ENCODE measurements at regions not wholly inside any gene's neighbourhood (a gene's known extent, or its start where the extent isn't known, plus 50 kb on each side); places are given as distances from the start of the nearest gene placed in this dataset.

DNA sequence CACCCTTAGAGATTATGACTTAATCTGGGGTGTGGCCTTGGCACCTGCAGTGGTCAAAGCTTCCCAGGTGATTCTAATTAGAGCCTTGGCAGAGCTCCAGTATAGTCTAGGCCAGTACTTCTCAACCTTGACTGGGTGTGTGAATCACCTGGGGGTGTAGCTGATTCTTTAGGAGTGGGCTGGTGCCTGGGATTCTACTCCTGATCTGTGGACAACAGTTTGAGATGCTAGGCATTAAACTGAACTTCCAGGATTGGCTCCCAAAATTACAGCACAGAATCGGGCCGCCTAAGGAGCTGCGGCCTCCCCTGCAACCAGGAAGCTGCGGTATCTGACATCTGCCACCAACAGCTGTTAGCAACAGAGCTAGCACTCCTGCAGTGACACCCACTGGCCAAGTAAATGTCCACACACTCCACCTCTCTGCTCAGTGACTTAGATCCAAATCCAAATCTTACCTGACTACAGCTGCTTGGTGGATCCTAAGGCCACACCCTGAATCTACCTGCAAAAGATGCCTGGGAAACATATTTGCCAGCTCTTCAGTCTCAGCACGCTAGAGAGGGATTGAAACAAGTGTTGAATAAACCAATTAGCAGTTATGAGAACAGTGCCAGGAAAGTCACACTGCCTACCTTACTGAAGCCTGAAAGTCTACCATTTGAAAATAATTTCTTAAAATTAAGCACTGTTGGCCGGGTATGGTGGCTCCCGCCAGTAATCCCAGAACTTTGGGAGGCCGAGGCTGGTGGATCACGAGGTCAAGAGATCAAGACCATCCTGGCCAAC, 126.7 kb downstream of the UNC5CL start:
- in situ Hi-C loops (cut with HindIII; ENCODE audit: low sequenced_read_pairs) = no loop called here

DNA sequence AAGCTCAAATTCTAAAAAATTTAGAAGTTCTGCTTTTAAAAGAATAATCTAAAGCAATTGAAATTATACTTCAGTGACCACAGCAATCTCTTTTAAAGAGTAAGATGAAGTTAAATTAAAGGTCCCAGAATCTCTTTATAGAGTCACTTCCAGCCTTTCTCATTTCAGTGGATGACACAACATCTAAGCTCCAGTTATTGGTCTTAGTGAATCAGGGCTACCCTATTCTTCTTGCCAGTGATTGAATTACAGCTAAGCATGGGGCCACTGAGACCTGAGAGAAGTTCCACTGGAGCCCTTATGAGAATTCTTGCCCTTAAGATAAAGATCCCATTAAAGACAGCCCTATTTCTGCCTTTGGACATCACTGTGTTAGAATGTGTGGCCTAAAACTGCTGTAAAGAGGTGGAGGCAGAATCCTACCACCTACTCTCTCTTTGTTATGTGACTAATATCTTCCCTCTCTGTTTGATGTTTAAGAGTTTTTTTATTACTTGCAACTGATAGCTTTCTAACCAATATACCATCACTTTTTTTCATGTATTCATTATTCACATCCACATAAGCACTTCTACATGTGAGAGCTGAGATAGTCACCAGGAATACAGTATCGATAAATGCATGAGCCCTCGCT, 128.6 kb downstream of the UNC5CL start:
- in situ Hi-C loops (cut with HindIII; ENCODE audit: low sequenced_read_pairs) = no loop called here

DNA sequence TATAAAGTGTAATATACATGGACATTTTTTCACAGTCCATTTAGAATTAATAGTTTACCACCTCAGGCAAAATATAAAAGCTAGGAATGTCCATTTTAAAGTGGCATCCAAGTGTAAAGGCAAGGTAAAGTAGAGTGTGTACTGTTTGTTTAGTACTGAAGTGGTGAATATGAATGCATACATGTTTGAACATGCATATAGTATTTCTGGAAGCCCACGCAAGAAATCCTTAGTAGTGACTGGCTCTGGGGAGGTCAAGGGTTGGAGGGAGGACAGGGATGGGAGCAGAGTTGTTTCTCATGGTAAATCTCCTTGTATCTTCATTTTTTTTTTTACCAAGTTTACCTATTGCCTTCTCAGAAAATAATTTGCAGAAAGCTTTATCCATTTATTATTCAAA, 129.2 kb downstream of the UNC5CL start:
- in situ Hi-C loops (cut with HindIII; ENCODE audit: low sequenced_read_pairs) = no loop called here

- in situ Hi-C loops (cut with HindIII; ENCODE audit: low sequenced_read_pairs) = no loop called here
Observed at GRCh38 chr6:40907198-40907701, 131.8 kb downstream of the UNC5CL start.

DNA sequence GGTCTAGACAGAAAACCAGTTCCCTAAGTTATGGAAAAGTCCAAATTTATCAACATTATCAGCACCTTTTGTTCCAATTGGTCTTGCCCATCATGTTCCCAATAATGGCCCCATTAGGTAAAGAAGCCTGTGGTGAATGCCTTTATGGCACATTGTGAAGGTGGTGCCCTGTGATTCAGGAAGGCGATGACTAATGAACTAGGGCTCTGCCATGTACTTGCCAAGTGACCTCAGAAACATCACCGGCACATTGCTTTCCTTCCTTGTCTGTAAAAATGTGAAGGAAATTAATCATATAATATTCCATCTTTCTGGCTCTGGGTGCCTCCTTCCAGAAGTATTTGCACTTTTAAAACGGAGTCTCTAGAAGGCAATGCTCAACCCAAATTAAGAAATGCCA, 132.3 kb downstream of the UNC5CL start:
- in situ Hi-C loops (cut with HindIII; ENCODE audit: low sequenced_read_pairs) = no loop called here

DNA sequence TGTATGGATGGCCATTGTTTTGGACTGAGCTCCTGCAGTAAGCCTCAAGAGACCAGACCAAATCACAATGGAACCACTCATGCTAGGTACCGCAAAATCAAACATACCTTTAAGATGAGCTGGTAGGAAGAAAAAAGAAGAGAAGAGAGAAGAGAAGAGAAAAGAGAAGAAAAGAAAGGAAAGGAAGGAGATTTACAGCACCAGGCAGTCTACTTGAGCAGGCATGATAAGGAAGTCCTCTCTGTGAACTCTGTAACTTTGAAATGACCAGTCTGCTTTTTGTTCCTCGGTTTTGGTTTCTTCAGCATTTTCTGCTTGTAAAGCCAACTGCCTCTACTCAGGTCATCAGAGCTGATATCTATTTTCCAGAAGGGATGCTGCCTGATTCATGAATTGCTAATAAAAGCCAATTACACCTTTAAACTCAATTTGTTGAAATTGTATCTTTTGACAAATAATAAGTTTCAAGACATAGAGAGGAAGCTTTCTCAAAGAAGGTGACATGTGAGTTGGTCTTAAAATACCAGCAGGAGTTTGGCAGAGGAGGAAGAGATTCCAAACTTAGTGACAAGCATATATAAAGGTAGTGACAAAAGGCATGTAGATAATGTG, 134.3 kb downstream of the UNC5CL start:
- in situ Hi-C loops (cut with HindIII; ENCODE audit: low sequenced_read_pairs) = no loop called here

- in situ Hi-C loops (cut with HindIII; ENCODE audit: low sequenced_read_pairs) = no loop called here
Observed at GRCh38 chr6:40903456-40903855, 135.6 kb downstream of the UNC5CL start.

DNA sequence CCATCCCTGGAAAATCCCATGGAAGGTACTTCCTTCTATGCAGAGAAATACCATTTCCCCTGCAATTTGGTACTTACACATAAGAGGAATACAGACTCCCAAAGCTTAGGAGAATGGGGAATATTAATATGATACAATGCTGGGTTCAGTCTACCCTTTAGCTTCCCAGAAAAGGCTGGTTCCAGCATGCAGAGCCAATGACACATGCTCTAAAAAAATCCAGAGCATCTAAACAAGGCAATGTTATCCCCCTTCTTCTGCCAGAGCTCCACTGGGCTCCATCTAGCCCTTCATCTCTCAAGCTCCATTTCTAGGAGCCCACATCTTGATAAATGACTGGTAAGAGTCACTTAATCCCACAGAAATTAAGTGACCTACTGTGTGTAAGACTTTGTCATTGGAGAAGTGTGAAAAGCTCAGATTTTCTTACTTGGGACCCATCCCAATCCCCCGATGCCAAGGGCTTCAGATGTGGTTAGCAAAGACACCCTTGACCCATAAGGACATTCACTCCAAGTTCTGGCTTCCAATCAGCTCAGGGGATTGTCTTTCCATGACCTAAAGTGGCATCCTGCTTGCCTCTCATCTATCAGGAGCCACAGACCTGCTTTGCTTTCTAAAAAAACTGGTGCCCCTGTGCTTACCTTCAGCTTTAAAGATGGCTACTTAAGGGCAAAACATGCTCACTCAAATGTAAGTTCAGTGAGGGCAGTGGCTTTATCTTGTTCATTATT, 137.5 kb downstream of the UNC5CL start:
- in situ Hi-C loops (cut with HindIII; ENCODE audit: low sequenced_read_pairs) = no loop called here

GRCh38 chr6:40900791-40901190, 138.2 kb downstream of the UNC5CL start:
- in situ Hi-C loops (cut with HindIII; ENCODE audit: low sequenced_read_pairs) = no loop called here

GRCh38 chr6:40899684-40900155, 139.3 kb downstream of the UNC5CL start:
- in situ Hi-C loops (cut with HindIII; ENCODE audit: low sequenced_read_pairs) = no loop called here

GRCh38 chr6:40898073-40898472, 140.9 kb downstream of the UNC5CL start:
- in situ Hi-C loops (cut with HindIII; ENCODE audit: low sequenced_read_pairs) = no loop called here

DNA sequence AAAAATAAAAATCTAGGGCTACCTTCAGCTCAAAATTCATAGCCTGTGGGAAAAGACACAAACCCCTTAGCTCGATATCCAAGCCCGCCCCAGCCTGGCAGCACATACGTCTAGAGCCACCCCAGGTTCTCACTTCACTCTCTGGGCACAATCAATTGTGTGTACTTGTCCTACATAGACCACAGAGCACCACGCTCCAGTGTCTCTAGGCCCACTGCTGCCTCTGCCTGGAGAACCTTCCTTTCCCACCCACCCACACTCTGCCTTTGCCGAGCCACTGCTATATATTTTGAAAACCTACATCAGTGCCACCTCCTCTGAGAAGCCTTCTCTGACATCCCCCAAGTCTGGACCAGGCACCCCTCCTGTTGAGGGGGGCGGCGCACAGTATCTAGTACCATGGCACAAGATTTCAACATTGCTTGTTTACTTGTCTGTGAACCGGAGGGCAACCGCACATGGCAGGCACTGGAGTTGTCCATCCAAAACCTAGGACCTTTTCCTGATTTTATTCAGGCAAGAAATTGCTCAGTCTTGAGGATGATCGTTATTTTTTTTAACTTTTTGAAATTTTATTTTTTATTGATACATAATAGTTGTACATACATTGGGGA, 141.5 kb downstream of the UNC5CL start:
- in situ Hi-C loops (cut with HindIII; ENCODE audit: low sequenced_read_pairs) = no loop called here

- in situ Hi-C loops (cut with HindIII; ENCODE audit: low sequenced_read_pairs) = no loop called here
Observed at GRCh38 chr6:40896696-40897095, 142.3 kb downstream of the UNC5CL start.

GRCh38 chr6:40894962-40895799, 143.8 kb downstream of the UNC5CL start:
- in situ Hi-C loops (cut with HindIII; ENCODE audit: low sequenced_read_pairs) = no loop called here

DNA sequence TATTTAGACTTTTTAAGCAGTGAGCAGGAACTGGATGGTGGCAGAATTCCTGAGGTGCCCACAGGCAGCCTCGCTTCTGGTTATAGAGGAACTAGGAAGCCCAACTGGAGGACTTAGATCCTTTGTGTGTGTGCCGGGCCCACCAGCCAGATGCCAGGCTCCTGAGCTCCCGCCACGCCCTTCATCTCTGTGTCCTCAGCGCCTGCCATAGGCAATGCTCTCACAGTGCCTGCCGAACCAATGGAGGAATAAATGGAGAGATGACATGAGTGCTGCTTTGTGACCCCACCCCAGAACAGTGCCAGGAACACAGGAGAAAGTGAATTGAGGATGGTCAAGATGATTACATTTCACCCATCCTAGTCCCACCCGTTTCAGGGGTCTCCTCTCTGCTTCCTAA, 146.0 kb downstream of the UNC5CL start:
- in situ Hi-C loops (cut with HindIII; ENCODE audit: low sequenced_read_pairs) = no loop called here

- in situ Hi-C loops (cut with HindIII; ENCODE audit: low sequenced_read_pairs) = no loop called here
Observed at GRCh38 chr6:40892223-40892622, 146.8 kb downstream of the UNC5CL start.

DNA sequence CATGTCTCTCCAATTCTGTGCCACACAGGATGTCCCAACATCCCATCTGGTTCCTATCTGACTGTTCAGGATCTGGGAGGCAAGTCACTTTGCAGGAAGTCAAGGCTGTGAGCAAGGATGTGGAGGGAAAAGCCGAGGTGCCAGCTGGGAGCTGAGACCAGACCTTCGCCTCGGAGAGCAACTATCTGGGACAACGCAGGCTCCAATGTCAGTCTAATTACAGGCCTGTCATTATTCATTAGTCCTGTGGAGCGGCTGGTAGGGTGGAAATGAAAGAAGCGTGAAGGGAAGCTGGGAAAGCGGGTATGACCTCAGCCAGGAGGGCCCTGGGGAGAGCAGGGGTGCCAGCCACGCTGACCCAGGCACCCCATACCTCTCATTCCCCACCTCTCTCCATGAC, 147.3 kb downstream of the UNC5CL start:
- in situ Hi-C loops (cut with HindIII; ENCODE audit: low sequenced_read_pairs) = no loop called here

DNA sequence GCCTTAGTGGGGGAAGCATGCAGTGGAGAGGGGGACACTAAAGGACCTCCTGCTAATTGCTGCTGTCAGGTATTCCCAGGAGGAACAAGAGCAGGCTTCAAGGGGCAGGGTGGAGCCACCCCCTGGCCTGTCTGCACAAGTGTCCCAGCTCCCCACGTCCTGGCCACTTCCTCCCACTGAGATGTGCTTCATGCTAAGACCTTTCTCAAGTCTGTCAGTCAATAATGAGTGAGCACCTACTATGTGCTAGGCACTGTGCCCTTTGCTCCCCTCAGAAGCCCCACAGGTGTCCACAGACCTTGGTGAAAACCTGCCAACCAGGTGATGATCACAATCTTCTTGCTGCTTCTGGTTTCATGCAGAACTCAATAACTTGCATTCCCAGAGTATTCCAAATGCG, 147.9 kb downstream of the UNC5CL start:
- in situ Hi-C loops (cut with HindIII; ENCODE audit: low sequenced_read_pairs) = no loop called here

DNA sequence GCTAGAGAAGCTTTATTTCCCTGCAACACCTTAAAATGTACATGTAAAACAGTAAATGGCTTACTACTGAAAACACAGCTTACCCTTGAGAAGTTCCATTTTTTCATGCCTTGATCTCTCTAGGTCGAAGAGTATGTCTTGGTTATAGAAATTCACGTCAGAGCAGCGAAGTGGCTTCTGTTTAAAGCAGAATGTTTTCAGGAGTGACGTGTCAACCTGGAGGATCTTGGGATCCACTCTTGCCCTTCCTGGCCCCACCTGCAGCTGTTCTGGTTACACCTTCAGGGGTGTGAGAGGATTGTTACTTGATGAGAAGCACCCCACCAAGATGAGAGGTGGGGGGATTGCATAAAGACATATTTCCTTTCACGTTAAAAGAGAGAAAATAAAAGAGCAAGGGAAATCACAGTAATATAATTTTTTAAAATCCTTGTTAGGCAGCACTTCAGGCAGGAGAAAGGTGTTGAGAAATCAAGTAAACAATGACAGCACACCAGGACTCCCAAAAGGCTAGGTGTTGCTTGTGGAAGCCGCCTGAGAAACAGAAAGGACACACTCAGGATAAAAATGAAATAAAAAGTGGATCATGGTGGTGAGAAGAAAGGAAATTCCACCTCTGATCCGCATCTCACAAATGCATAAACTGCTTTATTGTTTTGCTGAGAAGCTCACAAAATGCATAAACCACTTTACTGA, 149.7 kb downstream of the UNC5CL start:
- in situ Hi-C loops (cut with HindIII; ENCODE audit: low sequenced_read_pairs) = no loop called here
